Right atrium auricular region (tissue), 2 donors: ENCODE measurements at regions not wholly inside any gene's neighbourhood (a gene's known extent, or its start where the extent isn't known, plus 50 kb on each side); places are given as distances from the start of the nearest gene placed in this dataset.

ENCODE experiments used
- DNase-seq: peaks from one replicate; pipeline ENCODE4 v3.0.0-alpha.2; 2019; ENCODE audit warnings: low spot score
- H3K27ac ChIP-seq, 2 donors: fragments of 200-600 bp; sonication (generic); 1 replicate in 1 of 2; 2 replicates in 1 of 2; pipeline ENCODE4 v1.5.1; 2016 to 2019
- H3K27me3 ChIP-seq, 2 donors: fragments of 200-600 bp; sonication (generic); one replicate each; pipeline versions ENCODE4 v1.5.1 to v1.6.0; 2017 to 2019
- H3K36me3 ChIP-seq: fragments of 200-600 bp; sonication (generic); one replicate; pipeline ENCODE4 v1.5.1; 2016
- H3K4me1 ChIP-seq, 2 donors: fragments of 200-600 bp; sonication (generic); one replicate each; pipeline versions ENCODE4 v1.5.1 to v1.6.0; 2017 to 2019
- H3K4me3 ChIP-seq, 2 donors: fragments of 200-600 bp; sonication (generic); 1 replicate in 1 of 2; 2 replicates in 1 of 2; pipeline ENCODE4 v1.5.1; 2017 to 2019; ENCODE audit warnings: mild to moderate bottlenecking in 1 of 2, moderate library complexity in 1 of 2
- H3K9me3 ChIP-seq, 2 donors: fragments of 200-600 bp; sonication (generic); one replicate each; pipeline ENCODE4 v1.5.1; 2019
- TF ChIP-seq, protein P1 (sequence below), 2 donors: fragments of 200-600 bp; sonication (generic); IDR thresholded peaks; one replicate each; pipeline ENCODE4 v1.5.1; 2019; ENCODE audit warnings: antibody characterized with exemption in 2 of 2

- DNase-seq = no peak
- no peaks in the 10 kb centered on the region for H3K36me3 ChIP-seq
- no peak overlapping the region for H3K4me3 ChIP-seq
- TF ChIP-seq, protein P1, sequence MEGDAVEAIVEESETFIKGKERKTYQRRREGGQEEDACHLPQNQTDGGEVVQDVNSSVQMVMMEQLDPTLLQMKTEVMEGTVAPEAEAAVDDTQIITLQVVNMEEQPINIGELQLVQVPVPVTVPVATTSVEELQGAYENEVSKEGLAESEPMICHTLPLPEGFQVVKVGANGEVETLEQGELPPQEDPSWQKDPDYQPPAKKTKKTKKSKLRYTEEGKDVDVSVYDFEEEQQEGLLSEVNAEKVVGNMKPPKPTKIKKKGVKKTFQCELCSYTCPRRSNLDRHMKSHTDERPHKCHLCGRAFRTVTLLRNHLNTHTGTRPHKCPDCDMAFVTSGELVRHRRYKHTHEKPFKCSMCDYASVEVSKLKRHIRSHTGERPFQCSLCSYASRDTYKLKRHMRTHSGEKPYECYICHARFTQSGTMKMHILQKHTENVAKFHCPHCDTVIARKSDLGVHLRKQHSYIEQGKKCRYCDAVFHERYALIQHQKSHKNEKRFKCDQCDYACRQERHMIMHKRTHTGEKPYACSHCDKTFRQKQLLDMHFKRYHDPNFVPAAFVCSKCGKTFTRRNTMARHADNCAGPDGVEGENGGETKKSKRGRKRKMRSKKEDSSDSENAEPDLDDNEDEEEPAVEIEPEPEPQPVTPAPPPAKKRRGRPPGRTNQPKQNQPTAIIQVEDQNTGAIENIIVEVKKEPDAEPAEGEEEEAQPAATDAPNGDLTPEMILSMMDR (IDR thresholded peaks at IDR 0.05) = no peak
- H3K9me3 ChIP-seq = peaks cover 0 to 5% of the 10 kb centered on the region in 2 donors
- H3K27me3 ChIP-seq = no peaks in the 10 kb centered on the region
- H3K4me1 ChIP-seq = no peaks in the 10 kb centered on the region
- no peak overlapping the region for H3K27ac ChIP-seq
Measured at GRCh38 chr5:92734211-92734940, 846.6 kb downstream of the NR2F1-AS1 start.

GRCh38 chr5:92730486-92730885 lies 850.5 kb downstream of the NR2F1-AS1 start:
- no peak overlapping the region for H3K27ac ChIP-seq
- no peak for DNase-seq
- H3K36me3 ChIP-seq = no peaks in the 10 kb centered on the region
- TF ChIP-seq, protein P1 (IDR thresholded peaks at IDR 0.05) = no peak
- H3K4me1 ChIP-seq = no peaks in the 10 kb centered on the region
- H3K27me3 ChIP-seq = no peaks in the 10 kb centered on the region
- H3K4me3 ChIP-seq = no peak overlapping the region
- H3K9me3 ChIP-seq = no peaks in the 10 kb centered on the region

GRCh38 chr5:92729088-92729487 lies 851.9 kb downstream of the NR2F1-AS1 start:
- Histone ChIP-seq H3K27me3 (no peaks in the 10 kb centered on the region), H3K27ac (no peak overlapping the region), H3K4me3 (no peak overlapping the region), H3K9me3 (no peaks in the 10 kb centered on the region), H3K4me1 (no peaks in the 10 kb centered on the region), H3K36me3 (no peaks in the 10 kb centered on the region)
- TF ChIP-seq, protein P1 (IDR thresholded peaks at IDR 0.05) = no peak
- no peak for DNase-seq

- no peak for DNase-seq
- Histone ChIP-seq H3K4me3 (no peak overlapping the region), H3K36me3 (no peaks in the 10 kb centered on the region), H3K27me3 (no peaks in the 10 kb centered on the region), H3K27ac (no peak overlapping the region), H3K4me1 (no peaks in the 10 kb centered on the region), H3K9me3 (no peaks in the 10 kb centered on the region)
- TF ChIP-seq, protein P1 (IDR thresholded peaks at IDR 0.05) = no peak
Measured at GRCh38 chr5:92715946-92716520, 865.0 kb downstream of the NR2F1-AS1 start.

- no peaks in the 10 kb centered on the region for H3K9me3 ChIP-seq
- H3K27ac ChIP-seq = no peak overlapping the region
- H3K4me1 ChIP-seq = no peaks in the 10 kb centered on the region
- no peak overlapping the region for H3K4me3 ChIP-seq
- H3K36me3 ChIP-seq = no peaks in the 10 kb centered on the region
- TF ChIP-seq, protein P1 (IDR thresholded peaks at IDR 0.05) = no peak
- no peak for DNase-seq
- no peaks in the 10 kb centered on the region for H3K27me3 ChIP-seq
Measured at GRCh38 chr5:92713826-92714225, 867.2 kb downstream of the NR2F1-AS1 start.
